HCT116 (cell line): ENCODE measurements at regions not wholly inside any gene's neighbourhood (a gene's known extent, or its start where the extent isn't known, plus 50 kb on each side); places are given as distances from the start of the nearest gene placed in this dataset.

Experiments used
- ATAC-seq: fragments of 200-7000 bp; cut with Tn5 transposase; 2 replicates; pipeline ENCODE4 v1.9.1; 2020; ENCODE audit warnings: mild to moderate bottlenecking, moderate library complexity
- BruUV-seq: library from RNA; stranded (reverse); fragments of 400-500 nt; replicated peaks from 2 replicates; lab custom pipeline; 2021; lab: Mats Ljungman, UMichigan
- CTCF ChIA-PET: fragments of 300-600 bp; sonication (Branson Sonifier 250); formaldehyde crosslinking; loops from one replicate; lab custom pipeline; 2021; ENCODE audit warnings: antibody characterized with exemption; lab: Charles Lee
- POLR2A ChIA-PET: fragments of 300-600, 350-600 bp; sonication (Branson Sonifier 250); formaldehyde crosslinking; loops from one replicate; lab custom pipeline; 2021; ENCODE audit warnings: antibody characterized with exemption; lab: Charles Lee
- RAD21 ChIA-PET, 2 experiments: fragments of 300-600 bp; sonication (Branson Sonifier 250); formaldehyde crosslinking; loops; one replicate each; lab custom pipeline; 2023; ENCODE audit warnings: low total read pairs in 2 of 2; ENCODE audit not compliant: uncharacterized antibody in 2 of 2, unreplicated experiment in 2 of 2, low non-redundant PET in 1 of 2; lab: Charles Lee
- DNase-seq: peaks from one replicate; pipeline ENCODE4 v3.0.0-alpha.2; 2010; ENCODE audit warnings: low read depth, low spot score
- H2AFZ ChIP-seq: fragments of 200-600 bp; shearing (Covaris generic), sonication (generic); 2 replicates; pipeline ENCODE4 v1.6.1; 2017; ENCODE audit warnings: low read depth, mixed run types, mixed read lengths, antibody characterized with exemption, low read length; ENCODE audit not compliant: poor library complexity, severe bottlenecking
- H3K27ac ChIP-seq: 2 replicates; pipeline ENCODE4 v1.5.1; 2012; ENCODE audit warnings: low read depth, low read length
- H3K27me3 ChIP-seq: fragments of 200-600 bp; sonication (generic); 2 replicates; pipeline ENCODE4 v1.6.1; 2016; ENCODE audit warnings: mixed run types, low read length, mixed read lengths; ENCODE audit not compliant: insufficient read depth
- H3K36me3 ChIP-seq, 2 experiments: fragments of 200-500 bp in 1 of 2; fragments of 200-600 bp in 1 of 2; sonication (Bioruptor generic) in 1 of 2; sonication (generic) in 1 of 2; 2 replicates each; pipeline versions ENCODE4 v1.5.1 to v1.6.1; 2014 to 2016; ENCODE audit warnings: low read length in 2 of 2, inconsistent platforms in 1 of 2, mixed read lengths in 1 of 2, mixed run types in 1 of 2; ENCODE audit not compliant: insufficient read depth in 2 of 2, control insufficient read depth in 1 of 2
- H3K4me1 ChIP-seq, 2 experiments: fragments of 200-600 bp in 1 of 2; sonication (generic) in 1 of 2; 2 replicates each; pipeline versions ENCODE4 v1.5.1 to v1.6.1; 2012 to 2017; ENCODE audit warnings: low read length in 2 of 2, inconsistent platforms in 1 of 2, mild to moderate bottlenecking in 1 of 2, mixed read lengths in 1 of 2, mixed run types in 1 of 2, moderate library complexity in 1 of 2; ENCODE audit not compliant: insufficient read depth in 2 of 2, control insufficient read depth in 1 of 2
- H3K4me2 ChIP-seq: fragments of 200-600 bp; sonication (generic); 2 replicates; pipeline ENCODE4 v1.6.1; 2017; ENCODE audit warnings: mixed run types, low read length, mixed read lengths
- H3K4me3 ChIP-seq, 2 experiments: fragments of 200-600 bp in 1 of 2; sonication (generic) in 1 of 2; replicated peaks in 1 of 2; 2 replicates each; pipeline ENCODE4 v1.5.1; 2011 to 2016; ENCODE audit warnings: low read length in 2 of 2, control low read depth in 1 of 2, low read depth in 1 of 2, mild to moderate bottlenecking in 1 of 2, mixed read lengths in 1 of 2, mixed run types in 1 of 2
- H3K79me2 ChIP-seq: fragments of 200-600 bp; sonication (generic); 2 replicates; pipeline ENCODE4 v1.6.1; 2017; ENCODE audit warnings: mild to moderate bottlenecking, mixed run types, low read length, moderate library complexity, mixed read lengths; ENCODE audit not compliant: insufficient read depth
- H3K9ac ChIP-seq: fragments of 200-600 bp; sonication (generic); 2 replicates; pipeline ENCODE4 v1.6.1; 2016; ENCODE audit warnings: low read length, mixed read lengths
- H3K9me2 ChIP-seq: fragments of 200-600 bp; sonication (generic), shearing (Covaris generic); 2 replicates; pipeline ENCODE4 v1.6.1; 2017; ENCODE audit warnings: mixed run types, mild to moderate bottlenecking, moderate library complexity; ENCODE audit not compliant: insufficient read depth
- H3K9me3 ChIP-seq, 2 experiments: fragments of 200-500 bp in 1 of 2; fragments of 200-600 bp in 1 of 2; sonication (Bioruptor generic) in 1 of 2; sonication (generic) in 1 of 2; 2 replicates each; pipeline ENCODE4 v1.6.1; 2014 to 2017; ENCODE audit warnings: low read length in 2 of 2, mixed read lengths in 2 of 2, inconsistent platforms in 1 of 2, low read depth in 1 of 2, mild to moderate bottlenecking in 1 of 2, mixed run types in 1 of 2, moderate library complexity in 1 of 2; ENCODE audit not compliant: control insufficient read depth in 1 of 2, insufficient read depth in 1 of 2
- H4K20me1 ChIP-seq: fragments of 200-600 bp; sonication (generic), shearing (Covaris generic); 2 replicates; pipeline ENCODE4 v1.6.1; 2017; ENCODE audit warnings: mixed run types, mild to moderate bottlenecking, moderate library complexity; ENCODE audit not compliant: insufficient read depth
- CEBPB ChIP-seq: IDR thresholded peaks from 2 replicates; pipeline ENCODE4 v1.6.1; 2012; ENCODE audit warnings: low read depth
- EGR1 ChIP-seq: IDR thresholded peaks from 2 replicates; pipeline ENCODE4 v1.6.1; 2012; ENCODE audit warnings: low read depth
- ELF1 ChIP-seq: IDR thresholded peaks from 2 replicates; pipeline ENCODE4 v1.6.1; 2012; ENCODE audit warnings: low read depth, borderline replicate concordance
- EZH2phosphoT487 ChIP-seq: fragments of 200-600 bp; IDR thresholded peaks from 2 replicates; pipeline ENCODE4 v1.6.1; 2018; ENCODE audit warnings: antibody characterized with exemption, borderline replicate concordance
- FOSL1 ChIP-seq: IDR thresholded peaks from 2 replicates; pipeline ENCODE4 v1.6.1; 2012; ENCODE audit warnings: low read depth
- JUND ChIP-seq: IDR thresholded peaks from 2 replicates; pipeline ENCODE4 v1.6.1; 2012
- POLR2A ChIP-seq: IDR thresholded peaks from 2 replicates; pipeline ENCODE4 v1.7.0; 2011; ENCODE audit warnings: borderline replicate concordance; ENCODE audit not compliant: insufficient read depth, insufficient read length; ENCODE audit errors: extremely low read depth
- RAD21 ChIP-seq: IDR thresholded peaks from 2 replicates; pipeline ENCODE4 v1.6.1; 2012; ENCODE audit warnings: low read depth, mild to moderate bottlenecking
- SIN3A ChIP-seq: IDR thresholded peaks from 2 replicates; pipeline ENCODE4 v1.6.1; 2012; ENCODE audit warnings: low read depth
- SP1 ChIP-seq: IDR thresholded peaks from 2 replicates; pipeline ENCODE4 v1.6.1; 2012; ENCODE audit warnings: low read depth
- SRF ChIP-seq: IDR thresholded peaks from 2 replicates; pipeline ENCODE4 v1.6.1; 2012; ENCODE audit warnings: low read depth
- TCF7L2 ChIP-seq: IDR thresholded peaks from 2 replicates; pipeline ENCODE4 v1.7.0; 2011; ENCODE audit warnings: borderline replicate concordance, inconsistent platforms; ENCODE audit not compliant: insufficient read depth, insufficient read length; ENCODE audit errors: extremely low read depth
- YY1 ChIP-seq: IDR thresholded peaks from 2 replicates; pipeline ENCODE4 v1.6.1; 2011; ENCODE audit warnings: low read length, low read depth, moderate library complexity, mild to moderate bottlenecking; ENCODE audit not compliant: insufficient replicate concordance; ENCODE audit errors: extremely low read depth
- ZFX ChIP-seq: fragments of 450-650 bp; IDR thresholded peaks from 2 replicates; pipeline ENCODE4 v1.6.1; 2017
- intact Hi-C: fragments of 100-400 bp; cut with micrococcal nuclease; formaldehyde crosslinking; loops from 2 replicates; pipeline ENCODE4 v1.10.0; 2022
- TF ChIP-seq, protein P1 (sequence below): IDR thresholded peaks from 2 replicates; pipeline ENCODE4 v1.6.1; 2012
- TF ChIP-seq, protein P2 (sequence below): IDR thresholded peaks from 2 replicates; pipeline ENCODE4 v1.6.1; 2012; ENCODE audit warnings: low read depth
- TF ChIP-seq, protein P3 (sequence below): IDR thresholded peaks from 2 replicates; pipeline ENCODE4 v1.6.1; 2011; ENCODE audit warnings: mild to moderate bottlenecking, low read length, moderate library complexity; ENCODE audit not compliant: insufficient replicate concordance; ENCODE audit errors: extremely low read depth
- TF ChIP-seq, protein P4 (sequence below): IDR thresholded peaks from 2 replicates; pipeline ENCODE4 v1.6.1; 2012
- TF ChIP-seq, protein P5 (sequence below), 3 experiments: fragments of 200-600 bp in 1 of 3; sonication (generic) in 1 of 3; IDR thresholded peaks in 2 of 3; conservative IDR thresholded peaks in 1 of 3; 2 replicates each; pipeline ENCODE4 v1.5.1; 2012 to 2017; ENCODE audit warnings: low read depth in 2 of 3, low read length in 2 of 3, antibody characterized with exemption in 1 of 3, borderline replicate concordance in 1 of 3, control low read depth in 1 of 3, mild to moderate bottlenecking in 1 of 3, mixed read lengths in 1 of 3, mixed run types in 1 of 3, moderate library complexity in 1 of 3; ENCODE audit not compliant: insufficient read depth in 1 of 3

DNA sequence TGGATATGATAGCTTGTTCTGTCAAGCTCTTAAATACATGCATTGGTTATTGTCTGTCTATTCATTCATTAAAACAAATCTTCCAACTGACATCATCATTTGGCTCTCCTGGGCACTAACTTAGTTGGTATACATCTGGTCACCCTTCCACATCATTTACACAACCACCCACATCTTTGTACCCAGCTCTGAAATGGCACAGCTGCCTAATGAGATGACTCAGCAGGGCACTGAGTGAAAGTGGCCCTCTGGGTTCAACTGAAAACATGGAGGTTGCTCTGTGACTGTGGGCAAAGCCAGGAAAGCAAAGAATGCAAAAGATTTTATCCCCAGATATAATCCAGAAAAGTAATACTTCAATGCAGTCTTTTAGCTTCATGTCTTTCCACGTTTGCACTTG lies 234.0 kb upstream of the MAP2 start:
- no peaks in the 10 kb centered on the region for H3K36me3 ChIP-seq
- H3K9me3 ChIP-seq: no peaks in the 10 kb centered on the region
- BruUV-seq: no TSS peak
- no peaks in the 10 kb centered on the region for H3K79me2 ChIP-seq
- no peak overlapping the region for H3K4me2 ChIP-seq
- no peak overlapping the region for H2AFZ ChIP-seq
- no peak overlapping the region for H3K9ac ChIP-seq
- H3K27ac ChIP-seq: no peak overlapping the region
- intact Hi-C loops: no loop called here
- TF ChIP-seq EZH2phosphoT487 (no peak), SRF (no peak), SIN3A (no peak), FOSL1 (no peak), TCF7L2 (no peak), SP1 (no peak), POLR2A (no peak), CEBPB (no peak), ZFX (no peak), JUND (no peak), YY1 (no peak), ELF1 (no peak), EGR1 (no peak), RAD21 (no peak)
- TF ChIP-seq, protein P1, sequence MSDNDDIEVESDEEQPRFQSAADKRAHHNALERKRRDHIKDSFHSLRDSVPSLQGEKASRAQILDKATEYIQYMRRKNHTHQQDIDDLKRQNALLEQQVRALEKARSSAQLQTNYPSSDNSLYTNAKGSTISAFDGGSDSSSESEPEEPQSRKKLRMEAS: no peak
- TF ChIP-seq, protein P2, sequence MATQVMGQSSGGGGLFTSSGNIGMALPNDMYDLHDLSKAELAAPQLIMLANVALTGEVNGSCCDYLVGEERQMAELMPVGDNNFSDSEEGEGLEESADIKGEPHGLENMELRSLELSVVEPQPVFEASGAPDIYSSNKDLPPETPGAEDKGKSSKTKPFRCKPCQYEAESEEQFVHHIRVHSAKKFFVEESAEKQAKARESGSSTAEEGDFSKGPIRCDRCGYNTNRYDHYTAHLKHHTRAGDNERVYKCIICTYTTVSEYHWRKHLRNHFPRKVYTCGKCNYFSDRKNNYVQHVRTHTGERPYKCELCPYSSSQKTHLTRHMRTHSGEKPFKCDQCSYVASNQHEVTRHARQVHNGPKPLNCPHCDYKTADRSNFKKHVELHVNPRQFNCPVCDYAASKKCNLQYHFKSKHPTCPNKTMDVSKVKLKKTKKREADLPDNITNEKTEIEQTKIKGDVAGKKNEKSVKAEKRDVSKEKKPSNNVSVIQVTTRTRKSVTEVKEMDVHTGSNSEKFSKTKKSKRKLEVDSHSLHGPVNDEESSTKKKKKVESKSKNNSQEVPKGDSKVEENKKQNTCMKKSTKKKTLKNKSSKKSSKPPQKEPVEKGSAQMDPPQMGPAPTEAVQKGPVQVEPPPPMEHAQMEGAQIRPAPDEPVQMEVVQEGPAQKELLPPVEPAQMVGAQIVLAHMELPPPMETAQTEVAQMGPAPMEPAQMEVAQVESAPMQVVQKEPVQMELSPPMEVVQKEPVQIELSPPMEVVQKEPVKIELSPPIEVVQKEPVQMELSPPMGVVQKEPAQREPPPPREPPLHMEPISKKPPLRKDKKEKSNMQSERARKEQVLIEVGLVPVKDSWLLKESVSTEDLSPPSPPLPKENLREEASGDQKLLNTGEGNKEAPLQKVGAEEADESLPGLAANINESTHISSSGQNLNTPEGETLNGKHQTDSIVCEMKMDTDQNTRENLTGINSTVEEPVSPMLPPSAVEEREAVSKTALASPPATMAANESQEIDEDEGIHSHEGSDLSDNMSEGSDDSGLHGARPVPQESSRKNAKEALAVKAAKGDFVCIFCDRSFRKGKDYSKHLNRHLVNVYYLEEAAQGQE: no peak
- TF ChIP-seq, protein P3, sequence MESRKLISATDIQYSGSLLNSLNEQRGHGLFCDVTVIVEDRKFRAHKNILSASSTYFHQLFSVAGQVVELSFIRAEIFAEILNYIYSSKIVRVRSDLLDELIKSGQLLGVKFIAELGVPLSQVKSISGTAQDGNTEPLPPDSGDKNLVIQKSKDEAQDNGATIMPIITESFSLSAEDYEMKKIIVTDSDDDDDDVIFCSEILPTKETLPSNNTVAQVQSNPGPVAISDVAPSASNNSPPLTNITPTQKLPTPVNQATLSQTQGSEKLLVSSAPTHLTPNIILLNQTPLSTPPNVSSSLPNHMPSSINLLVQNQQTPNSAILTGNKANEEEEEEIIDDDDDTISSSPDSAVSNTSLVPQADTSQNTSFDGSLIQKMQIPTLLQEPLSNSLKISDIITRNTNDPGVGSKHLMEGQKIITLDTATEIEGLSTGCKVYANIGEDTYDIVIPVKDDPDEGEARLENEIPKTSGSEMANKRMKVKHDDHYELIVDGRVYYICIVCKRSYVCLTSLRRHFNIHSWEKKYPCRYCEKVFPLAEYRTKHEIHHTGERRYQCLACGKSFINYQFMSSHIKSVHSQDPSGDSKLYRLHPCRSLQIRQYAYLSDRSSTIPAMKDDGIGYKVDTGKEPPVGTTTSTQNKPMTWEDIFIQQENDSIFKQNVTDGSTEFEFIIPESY: no peak
- TF ChIP-seq, protein P4, sequence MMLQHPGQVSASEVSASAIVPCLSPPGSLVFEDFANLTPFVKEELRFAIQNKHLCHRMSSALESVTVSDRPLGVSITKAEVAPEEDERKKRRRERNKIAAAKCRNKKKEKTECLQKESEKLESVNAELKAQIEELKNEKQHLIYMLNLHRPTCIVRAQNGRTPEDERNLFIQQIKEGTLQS: no peak
- TF ChIP-seq, protein P5, sequence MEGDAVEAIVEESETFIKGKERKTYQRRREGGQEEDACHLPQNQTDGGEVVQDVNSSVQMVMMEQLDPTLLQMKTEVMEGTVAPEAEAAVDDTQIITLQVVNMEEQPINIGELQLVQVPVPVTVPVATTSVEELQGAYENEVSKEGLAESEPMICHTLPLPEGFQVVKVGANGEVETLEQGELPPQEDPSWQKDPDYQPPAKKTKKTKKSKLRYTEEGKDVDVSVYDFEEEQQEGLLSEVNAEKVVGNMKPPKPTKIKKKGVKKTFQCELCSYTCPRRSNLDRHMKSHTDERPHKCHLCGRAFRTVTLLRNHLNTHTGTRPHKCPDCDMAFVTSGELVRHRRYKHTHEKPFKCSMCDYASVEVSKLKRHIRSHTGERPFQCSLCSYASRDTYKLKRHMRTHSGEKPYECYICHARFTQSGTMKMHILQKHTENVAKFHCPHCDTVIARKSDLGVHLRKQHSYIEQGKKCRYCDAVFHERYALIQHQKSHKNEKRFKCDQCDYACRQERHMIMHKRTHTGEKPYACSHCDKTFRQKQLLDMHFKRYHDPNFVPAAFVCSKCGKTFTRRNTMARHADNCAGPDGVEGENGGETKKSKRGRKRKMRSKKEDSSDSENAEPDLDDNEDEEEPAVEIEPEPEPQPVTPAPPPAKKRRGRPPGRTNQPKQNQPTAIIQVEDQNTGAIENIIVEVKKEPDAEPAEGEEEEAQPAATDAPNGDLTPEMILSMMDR (IDR thresholded peaks at IDR 0.05 in 2 of 3, conservative IDR thresholded peaks at IDR 0.05 in 1 of 3; ENCODE audit: borderline replicate concordance in 1 of 3, insufficient read depth in 1 of 3, low read depth in 2 of 3, low read length in 2 of 3): no peak
- TF ChIP-seq, all 23 proteins: peak for 0
- ATAC-seq (no peak), DNase-seq (no peak)
- ChIA-PET POLR2A (no interaction called here), CTCF (no interaction called here), RAD21 (no interaction called here)
- H3K4me1 ChIP-seq: no peaks in the 10 kb centered on the region
- H3K9me2 ChIP-seq: no peaks in the 10 kb centered on the region
- no peaks in the 10 kb centered on the region for H3K27me3 ChIP-seq
- no peaks in the 10 kb centered on the region for H4K20me1 ChIP-seq
- H3K4me3 ChIP-seq: no peak overlapping the region
